RPMI7951 (cell line): ENCODE measurements at regions not wholly inside any gene's neighbourhood (a gene's known extent, or its start where the extent isn't known, plus 50 kb on each side); places are given as distances from the start of the nearest gene placed in this dataset.
"Not testable (repeated sequence)": the region's sequence is repeated elsewhere in the genome, so short reads cannot be mapped to it uniquely, and the experiment has no call there.

Source experiments
- DNase-seq: peaks from one replicate; pipeline ENCODE4 v3.0.0-alpha.2; 2012; ENCODE audit warnings: low read depth

GRCh38 chr11:101741479-101742175, 157.8 kb upstream of the TRPC6 start:
- no peak for DNase-seq

- no peak for DNase-seq
Observed at GRCh38 chr11:101741061-101741460, 157.3 kb upstream of the TRPC6 start.

DNA sequence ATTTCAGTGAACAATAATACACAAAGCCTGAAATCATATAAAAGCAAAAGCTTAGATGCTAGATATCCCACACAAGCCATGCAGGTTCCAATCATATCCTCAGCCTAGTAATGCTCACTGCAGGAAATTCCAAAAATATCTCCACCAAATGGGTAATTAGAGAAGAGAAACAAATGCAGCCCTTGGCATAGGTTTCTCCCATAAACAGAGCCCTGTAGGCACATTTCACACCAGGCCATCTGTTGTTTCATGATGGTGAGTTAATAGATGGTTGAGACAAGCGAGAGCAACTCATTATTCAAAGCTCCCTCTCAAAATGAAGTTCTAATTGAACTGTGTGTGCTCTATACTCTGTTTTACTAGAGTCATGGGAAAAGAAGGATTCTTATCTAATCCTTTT, 154.6 kb upstream of the TRPC6 start:
- DNase-seq: no peak

DNA sequence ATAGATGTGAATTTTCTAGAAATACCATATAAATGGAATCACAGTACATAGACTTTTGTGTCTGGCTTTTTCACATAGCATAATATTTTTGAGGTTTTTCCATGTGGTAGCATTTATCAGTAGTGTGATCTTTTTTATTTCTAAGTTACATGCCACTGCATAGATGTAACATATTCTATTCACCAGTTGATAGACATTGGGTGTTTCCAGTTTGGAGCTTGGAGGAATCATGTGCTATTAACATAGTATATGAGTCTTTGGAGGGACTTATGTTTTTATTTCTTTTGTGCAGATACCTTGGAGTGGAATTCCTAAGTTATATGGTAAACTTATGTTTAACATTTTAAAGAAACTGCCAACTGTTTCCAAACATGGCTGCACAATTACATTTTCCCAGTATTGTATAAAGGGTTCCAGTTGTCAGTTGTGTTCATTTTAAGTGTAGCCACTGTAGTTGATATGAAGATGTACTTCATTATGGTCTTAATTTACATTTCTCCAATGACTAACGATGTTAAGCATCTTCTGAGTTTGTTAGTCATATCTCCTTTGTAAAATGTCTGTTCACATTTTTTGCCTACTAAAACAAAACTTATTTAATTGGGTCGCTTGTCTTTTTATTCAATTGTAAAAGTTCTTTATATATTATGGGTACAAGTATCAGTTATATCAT, 145.7 kb upstream of the TRPC6 start:
- DNase-seq: no peak

- no peak for DNase-seq
Observed at GRCh38 chr11:101727451-101727850, 143.6 kb upstream of the TRPC6 start.

- peak; percentile 24 for DNase-seq
Observed at GRCh38 chr11:101726988-101727387, 143.2 kb upstream of the TRPC6 start.

DNA sequence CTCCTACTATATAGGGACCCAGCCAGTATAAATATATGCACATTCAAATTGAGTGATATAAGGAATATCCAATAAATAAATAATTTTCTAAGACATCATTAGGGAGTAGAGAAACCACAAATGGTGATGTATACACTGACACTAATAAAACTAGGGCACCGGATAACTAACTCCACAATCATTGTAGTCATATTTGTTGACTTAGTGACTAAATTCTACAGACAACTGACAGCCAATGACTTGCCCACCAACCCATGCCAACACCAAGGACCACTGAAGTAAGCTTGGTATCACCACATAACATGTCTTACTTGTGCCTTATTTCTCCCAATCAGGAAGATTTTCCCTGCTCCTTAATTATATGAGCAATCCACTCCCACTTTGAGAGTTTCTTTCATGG, 139.6 kb upstream of the TRPC6 start:
- no peak for DNase-seq

DNA sequence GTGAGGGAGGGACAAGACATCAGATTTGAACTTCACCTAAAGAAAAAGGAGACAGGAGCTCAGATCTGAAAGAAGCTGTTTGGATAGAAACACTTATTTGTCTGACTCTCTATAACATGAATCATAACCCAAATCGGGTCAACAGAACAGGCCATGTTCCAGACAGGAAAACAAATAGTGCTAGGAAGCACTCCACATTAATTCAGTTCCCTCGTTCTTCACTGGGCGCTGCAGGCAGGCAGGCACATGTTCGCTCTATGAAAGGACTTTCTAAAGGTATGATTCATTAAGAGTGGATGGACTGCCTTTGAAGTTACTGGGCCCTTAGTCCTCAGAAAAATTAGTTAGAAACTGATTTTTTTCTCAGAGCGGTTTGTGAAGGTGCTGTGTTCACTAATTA, 137.5 kb upstream of the TRPC6 start:
- no peak for DNase-seq

DNA sequence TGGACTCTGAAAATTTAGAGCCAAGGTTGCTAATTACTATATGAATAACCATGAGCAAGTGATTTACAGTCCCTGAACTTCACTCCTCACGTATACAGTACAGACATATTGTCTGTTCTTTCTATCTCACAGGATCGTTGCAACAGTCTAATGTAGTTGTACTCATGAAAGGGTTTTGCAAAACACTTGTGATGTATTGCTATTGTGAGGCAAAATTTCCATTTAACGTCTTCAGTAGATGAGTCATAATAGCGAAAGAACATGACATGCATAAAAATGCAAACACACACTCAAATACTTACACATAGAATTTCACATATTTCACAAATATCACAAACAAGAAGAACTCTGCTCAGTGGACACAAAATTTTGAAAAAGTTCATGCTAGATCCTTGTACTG, 134.6 kb upstream of the TRPC6 start:
- no peak for DNase-seq

- DNase-seq: no peak
Observed at GRCh38 chr11:101717619-101718018, 133.8 kb upstream of the TRPC6 start.

GRCh38 chr11:101715281-101715680, 131.5 kb upstream of the TRPC6 start:
- DNase-seq: no peak

DNA sequence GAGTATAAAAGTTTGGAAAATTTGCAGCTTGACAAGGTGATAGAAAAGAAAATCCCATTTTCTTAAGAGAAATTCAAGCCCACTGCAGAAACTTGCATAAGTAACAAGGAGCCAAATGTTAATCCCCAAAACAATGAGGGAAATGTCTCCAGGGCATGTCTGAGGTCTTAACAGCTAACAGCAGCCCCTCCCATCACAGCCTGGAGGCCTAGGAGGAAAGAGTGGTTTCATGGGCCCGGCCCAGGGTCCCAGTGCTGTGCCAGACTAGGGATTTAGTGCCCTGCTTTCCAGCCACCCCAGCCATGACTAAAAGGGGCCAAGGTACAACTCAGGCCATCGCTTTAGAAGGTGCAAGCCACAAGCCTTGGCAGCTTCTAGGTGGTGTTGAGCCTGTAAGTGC, 123.7 kb upstream of the TRPC6 start:
- no peak for DNase-seq

DNA sequence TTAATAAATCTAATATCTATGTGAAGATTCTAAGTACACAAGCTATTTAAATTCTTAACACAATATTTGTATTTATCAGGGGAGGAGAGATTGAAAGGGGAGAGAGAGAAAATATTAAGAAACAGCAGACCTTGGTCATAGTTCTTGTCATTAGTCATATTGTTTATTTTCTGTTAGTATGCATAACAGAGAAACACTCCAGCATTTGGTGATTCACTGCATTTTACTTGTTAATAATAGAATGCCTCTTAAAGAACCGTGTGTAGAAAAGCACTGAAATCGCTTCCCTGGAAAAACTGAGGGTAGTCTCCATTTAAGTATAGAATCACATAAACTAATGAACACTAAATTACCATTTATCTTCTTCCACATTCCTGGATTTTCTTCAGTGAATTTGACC, 122.7 kb upstream of the TRPC6 start:
- peak; percentile 6 for DNase-seq

DNA sequence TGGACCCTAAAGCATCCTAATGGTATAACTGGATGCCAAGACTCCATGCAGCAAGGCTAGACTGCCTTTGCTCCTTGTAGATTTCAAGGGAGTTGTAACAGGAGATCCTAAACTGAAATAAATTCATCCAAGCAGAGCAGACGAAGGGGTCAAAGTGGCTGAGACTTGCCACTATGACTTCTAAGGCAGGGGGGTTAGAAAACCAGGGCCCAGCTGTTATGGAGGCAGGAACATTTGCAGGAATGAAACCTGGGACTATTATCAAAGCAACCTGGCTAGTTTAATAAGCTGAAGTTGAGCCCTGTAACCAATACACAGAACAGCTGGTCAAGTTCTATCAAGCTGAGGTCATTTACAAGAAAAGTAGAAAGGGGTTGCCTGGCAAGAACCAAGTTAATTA, 122.2 kb upstream of the TRPC6 start:
- DNase-seq: no peak

GRCh38 chr11:101694869-101695268, 111.1 kb upstream of the TRPC6 start:
- not testable (repeated sequence) for DNase-seq

DNA sequence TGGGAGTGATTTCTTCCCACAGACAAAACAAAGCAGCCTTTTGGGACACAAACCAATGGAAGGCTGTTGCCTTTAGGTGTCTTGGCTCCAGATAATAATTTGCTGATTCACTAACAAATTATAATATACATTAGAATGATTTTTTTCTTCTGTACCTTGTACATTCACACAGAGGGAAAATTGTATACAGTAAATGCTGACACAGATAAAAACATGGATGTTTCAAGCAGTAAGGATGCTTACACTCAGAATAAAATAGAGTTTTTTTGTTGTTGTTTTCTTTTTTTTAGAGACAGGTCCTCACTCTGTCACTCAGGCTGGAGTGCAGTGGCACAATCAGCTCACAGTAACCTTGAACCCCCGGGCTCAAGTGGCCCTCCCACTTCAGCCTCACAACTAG, 109.2 kb upstream of the TRPC6 start:
- DNase-seq: no peak

- DNase-seq: peak; percentile 51
Observed at GRCh38 chr11:101686514-101686913, 102.7 kb upstream of the TRPC6 start.

DNA sequence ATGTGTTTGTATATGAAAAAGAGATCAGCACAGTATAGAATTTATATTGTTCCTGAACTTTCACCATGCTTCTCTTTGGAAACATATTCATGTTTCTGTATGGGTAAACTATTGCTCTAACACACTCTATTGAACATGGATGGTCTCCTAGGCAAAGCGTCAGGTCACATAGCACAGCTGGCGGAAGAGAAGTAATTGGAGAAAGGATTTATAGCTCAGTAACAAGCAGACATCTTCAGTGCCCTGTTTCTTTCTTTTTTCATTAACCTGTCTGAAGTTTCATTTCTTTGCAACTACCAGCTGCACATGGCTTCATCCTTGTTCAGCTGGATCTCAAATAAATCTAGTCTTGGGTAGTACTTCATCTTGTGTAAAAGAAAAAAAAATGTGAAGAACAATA, 84.4 kb upstream of the TRPC6 start:
- DNase-seq: no peak

- DNase-seq: no peak
Observed at GRCh38 chr11:101666916-101667315, 83.1 kb upstream of the TRPC6 start.

GRCh38 chr11:101661559-101661958, 77.8 kb upstream of the TRPC6 start:
- DNase-seq: no peak
